ENCODE measurements at regions not wholly inside any gene's neighbourhood (a gene's known extent, or its start where the extent isn't known, plus 50 kb on each side); places are given as distances from the start of the nearest gene placed in this dataset.

- TF ChIP-seq POLR2AphosphoS5 (IDR thresholded peaks at IDR 0.05; ENCODE audit: low read depth, low read length) (no peak), TAF1 (IDR thresholded peaks at IDR 0.05; ENCODE audit: low read depth, low read length) (no peak), MAX (IDR thresholded peaks at IDR 0.05) (no peak), MAFK (IDR thresholded peaks at IDR 0.05; ENCODE audit: low read depth, low read length) (no peak)
Measured at GRCh38 chr2:14148216-14148615, 484.3 kb upstream of the LRATD1 start.

All from H1 (cell line).